Heart right ventricle (tissue), 16 donors: ENCODE measurements at regions not wholly inside any gene's neighbourhood (a gene's known extent, or its start where the extent isn't known, plus 50 kb on each side); places are given as distances from the start of the nearest gene placed in this dataset.
"Not testable (repeated sequence)": the region's sequence is repeated elsewhere in the genome, so short reads cannot be mapped to it uniquely, and the experiment has no call there.

ENCODE experiments used
- ATAC-seq, 8 donors: fragments of 200-7000 bp; cut with Tn5 transposase; one replicate each; pipeline ENCODE4 v1.9.1; 2020; ENCODE audit warnings: mild to moderate bottlenecking in 8 of 8, moderate library complexity in 8 of 8, moderate number of reproducible peaks in 1 of 8
- DNase-seq, 2 donors: peaks; one replicate each; pipeline ENCODE4 v3.0.0-alpha.2; 2020
- H3K27ac ChIP-seq, 10 donors: fragments of 200-600 bp; sonication (generic) in 2 of 10; one replicate each; pipeline versions ENCODE4 v1.5.0 to v1.8.0; 2020 to 2022; ENCODE audit warnings: mild to moderate bottlenecking in 3 of 10
- H3K27me3 ChIP-seq, 7 donors: fragments of 200-600 bp; one replicate each; pipeline ENCODE4 v1.8.0; 2021 to 2022; ENCODE audit warnings: mild to moderate bottlenecking in 2 of 7
- H3K36me3 ChIP-seq, 9 donors: fragments of 200-600 bp; sonication (generic) in 1 of 9; one replicate each; pipeline versions ENCODE4 v1.5.0 to v1.8.0; 2020 to 2022; ENCODE audit warnings: mild to moderate bottlenecking in 2 of 9
- H3K4me1 ChIP-seq, 9 donors: fragments of 200-600 bp; sonication (generic) in 1 of 9; one replicate each; pipeline versions ENCODE4 v1.5.0 to v1.8.0; 2020 to 2022; ENCODE audit warnings: mild to moderate bottlenecking in 4 of 9
- H3K4me3 ChIP-seq, 10 donors: fragments of 200-600 bp; sonication (generic) in 2 of 10; one replicate each; pipeline versions ENCODE4 v1.5.0 to v1.8.0; 2020 to 2022; ENCODE audit warnings: mild to moderate bottlenecking in 7 of 10, moderate library complexity in 2 of 10
- H3K9me3 ChIP-seq, 11 donors: fragments of 200-600 bp in 10 of 11; sonication (generic) in 2 of 11; one replicate each; pipeline versions ENCODE4 v1.5.0 to v1.8.0; 2013 to 2022; ENCODE audit warnings: mild to moderate bottlenecking in 2 of 11, control low read depth in 1 of 11, moderate library complexity in 1 of 11
- CTCF ChIP-seq, 9 donors: fragments of 200-600 bp; sonication (generic) in 2 of 9; IDR thresholded peaks; one replicate each; pipeline versions ENCODE4 v1.5.0 to v1.8.0; 2021 to 2022; ENCODE audit warnings: antibody characterized with exemption in 9 of 9, mild to moderate bottlenecking in 5 of 9, moderate library complexity in 1 of 9
- WGBS, 2 donors: extraction: QIAGEN DNeasy Blood & Tissue Kit; methylation state at CpG; one replicate each; pipeline ENCODE4 v1.1.7; 2013; ENCODE audit warnings: inconsistent platforms in 1 of 2; 5-methylcytosine and 5-hydroxymethylcytosine counted together
- intact Hi-C, 10 donors: fragments of 100-400 bp; cut with DNase I; formaldehyde crosslinking; loops; one replicate each; pipeline versions ENCODE4 v1.11.1 to v1.14.2; 2022
- donor health status: Arrhythmogenic right ventricular cardiomyopathy.
- donor health status: ischemic (EF 13 %, LVEDD 7.1; RV severe dilation, severe dysfunction).
- donor health status: healthy with polysubstance abuse.
- donor health status: DM: no; HTN: yes; CAD: no.
- donor health status: DM: no; HTN: no; CAD: no.
- donor health status: ischemic (EF 25% LVEDD 6.9; RV normal size, moderate dysfunction).
- donor health status: ischemic (EF 25% LVEDD 5.7; RV mildly dilated, moderate dysfunction).
- donor health status: healthy.
- donor health status: DM: yes; HTN: yes; CAD: no.
- donor health status: Ischemic cardiomyopathy.
- donor health status: ischemic (EF 35%, LVEDD 5.7; RV mildly dilated, moderate dysfunction).
- donor health status: nonischemic (EF 11% LVEDD 7.7; RV severe dilation, severe dysfunction).
- donor health status: DM: yes; HTN: yes; CAD: no.
- donor health status: PGD.
- donor health status: ischemic (EF 29% LVEDD 5.4; RV normal size, mild dysfunction).
- donor health status: nonischemic (EF 23%, LVEDD 6.1; RV moderate dilation, normal function).

DNA sequence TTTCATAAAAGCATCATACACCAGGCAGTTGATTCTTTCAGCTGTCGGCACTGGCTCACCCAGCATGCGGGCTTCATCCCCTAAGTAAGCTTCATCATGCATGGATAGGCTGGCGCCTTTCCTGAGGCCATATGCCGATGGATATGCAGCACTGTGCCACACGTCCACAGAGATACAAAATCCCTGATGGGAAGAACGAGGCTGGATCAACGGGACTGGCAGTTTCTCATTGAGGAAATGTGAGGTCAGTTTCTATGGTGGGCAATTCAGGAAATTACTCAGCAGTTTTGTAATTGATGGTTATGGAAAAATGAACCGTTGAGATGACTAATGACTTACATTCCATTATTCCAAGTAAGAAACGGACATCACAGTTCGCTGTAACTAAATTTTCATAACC lies 453.8 kb downstream of the TMEM121 start:
- Histone ChIP-seq H3K36me3 (no peaks in the 10 kb centered on the region), H3K4me1 (peaks cover 0 to 3% (median 0%) of the 10 kb centered on the region in 9 donors), H3K27ac (no peak overlapping the region), H3K4me3 (no peak overlapping the region), H3K9me3 (no peaks in the 10 kb centered on the region), H3K27me3 (peaks cover 0 to 19% (median 6%) of the 10 kb centered on the region in 7 donors)
- no peak for DNase-seq
- TF ChIP-seq CTCF (IDR thresholded peaks at IDR 0.05): no peak
- intact Hi-C loops: no loop called here
- WGBS, 2 donors: 68 to 71% methylated on average over 10 of the region's 10 CpGs
- no peak for ATAC-seq

DNA sequence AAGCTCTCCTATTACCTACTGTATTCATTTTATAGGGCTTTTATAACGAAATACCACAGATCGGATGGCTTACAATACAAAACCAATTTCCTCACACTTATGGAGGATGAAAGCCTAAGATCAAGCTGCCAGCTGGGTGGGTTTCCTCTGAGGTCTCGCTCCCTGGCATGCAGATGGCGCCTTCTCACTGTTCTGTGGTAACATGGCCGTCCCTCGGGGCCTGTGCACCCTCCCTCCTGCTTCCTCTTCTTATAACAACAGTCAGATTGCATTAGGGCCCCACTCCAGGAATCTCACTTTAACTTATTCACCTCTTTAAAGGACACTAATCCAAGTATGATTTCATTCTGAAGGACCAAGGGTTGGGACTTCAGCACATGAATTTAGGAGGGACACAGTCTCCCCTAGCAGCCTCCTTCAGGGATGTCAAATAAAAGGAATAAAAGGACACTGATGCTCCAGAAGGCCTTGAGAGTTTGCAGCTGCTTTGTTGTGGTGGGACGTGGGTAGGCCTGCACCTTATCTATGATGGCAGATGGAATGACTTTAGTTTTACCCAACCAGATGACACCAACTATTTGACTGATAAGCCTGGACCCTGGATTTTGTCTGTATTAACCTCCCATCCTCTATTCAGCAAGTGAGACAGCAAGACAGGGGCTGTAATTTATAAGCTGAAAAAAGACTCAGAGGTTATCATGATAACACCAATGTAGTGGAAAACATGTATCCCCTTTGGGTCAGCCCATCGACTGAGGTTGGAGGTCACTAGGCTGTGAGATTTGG lies 455.3 kb downstream of the TMEM121 start:
- H3K36me3 ChIP-seq, H3K27me3 ChIP-seq, H3K27ac ChIP-seq, H3K9me3 ChIP-seq, ATAC-seq, H3K4me1 ChIP-seq, DNase-seq, intact Hi-C loops, H3K4me3 ChIP-seq: not testable (repeated sequence)
- 59 to 62% methylated on average over 8 of the region's 8 CpGs for WGBS, 2 donors

DNA sequence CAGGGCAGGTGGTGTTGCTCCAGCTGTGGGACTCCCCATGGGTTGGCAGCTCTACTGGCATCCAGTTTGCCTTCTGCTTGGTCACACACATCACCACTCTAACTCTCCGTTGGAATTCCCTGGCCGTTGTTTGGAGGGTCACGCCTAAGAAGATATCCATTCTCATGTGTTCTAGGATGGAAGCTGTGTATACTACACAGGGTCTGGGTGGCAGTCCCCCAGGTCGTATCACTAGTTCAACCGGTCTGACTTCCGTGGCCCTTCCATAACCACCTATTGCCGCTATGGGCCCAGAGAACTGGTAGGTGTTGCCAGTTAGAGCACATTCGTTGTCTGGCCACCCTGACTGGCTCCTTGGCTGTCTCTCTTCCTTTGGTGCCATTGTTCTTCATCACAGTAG lies 456.3 kb downstream of the TMEM121 start:
- H3K27ac ChIP-seq: no peak overlapping the region
- no peaks in the 10 kb centered on the region for H3K36me3 ChIP-seq
- WGBS, 2 donors: 79% methylated on average over 8 of the region's 8 CpGs
- intact Hi-C loops: no loop called here
- no peaks in the 10 kb centered on the region for H3K9me3 ChIP-seq
- peaks cover 0 to 9% (median 3%) of the 10 kb centered on the region in 7 donors for H3K27me3 ChIP-seq
- ATAC-seq (no peak), DNase-seq (no peak)
- H3K4me1 ChIP-seq: peaks cover 0 to 8% (median 0%) of the 10 kb centered on the region in 9 donors
- no peak for TF ChIP-seq CTCF (IDR thresholded peaks at IDR 0.05)
- H3K4me3 ChIP-seq: no peak overlapping the region

GRCh38 chr14:105986894-105987284 lies 460.5 kb downstream of the TMEM121 start:
- no peak for ATAC-seq
- no peak overlapping the region for H3K4me3 ChIP-seq

More at GRCh38 chr14:105986894-105987284, 460.5 kb downstream of the TMEM121 start:
- H3K9me3 ChIP-seq: no peaks in the 10 kb centered on the region
- peak overlapping the region in 1 of 10 donors; percentile 40 for H3K27ac ChIP-seq
- TF ChIP-seq CTCF (IDR thresholded peaks at IDR 0.05): no peak
- peaks cover 0 to 8% (median 0%) of the 10 kb centered on the region in 9 donors for H3K4me1 ChIP-seq
- WGBS, 2 donors: 59 to 67% methylated on average over 2 of the region's 2 CpGs
- intact Hi-C loops: no loop called here
- no peaks in the 10 kb centered on the region for H3K36me3 ChIP-seq
- H3K27me3 ChIP-seq: peaks cover 0 to 19% (median 4%) of the 10 kb centered on the region in 7 donors
- no peak for DNase-seq
